RWPE1 (cell line): ENCODE measurements at regions not wholly inside any gene's neighbourhood (a gene's known extent, or its start where the extent isn't known, plus 50 kb on each side); places are given as distances from the start of the nearest gene placed in this dataset.
A peak's percentile ranks its signal among the peaks of the same experiment; 100 is the strongest.

Experiments
- CTCF ChIA-PET: fragments of 350-600 bp; sonication (Branson Sonifier 250); formaldehyde crosslinking; extraction: SDS; loops from one replicate; lab custom pipeline; 2021; lab: Yijun Ruan, JAX
- POLR2A ChIA-PET: fragments of 400-600 bp; formaldehyde crosslinking; extraction: SDS; loops from one replicate; lab custom pipeline; 2020; ENCODE audit warnings: antibody characterized with exemption; ENCODE audit not compliant: low non-redundant PET; lab: Yijun Ruan, JAX
- DNase-seq: peaks from one replicate; pipeline ENCODE4 v3.0.0; 2012; ENCODE audit warnings: low spot score
- H3K27ac ChIP-seq: fragments of 450-650 bp; 2 replicates; pipeline ENCODE4 v1.5.1; 2017
- TF ChIP-seq, protein P1 (sequence below): fragments of 450-650 bp; conservative IDR thresholded peaks from 2 replicates; pipeline ENCODE4 v1.5.1; 2017; ENCODE audit warnings: low read depth, mild to moderate bottlenecking

DNA sequence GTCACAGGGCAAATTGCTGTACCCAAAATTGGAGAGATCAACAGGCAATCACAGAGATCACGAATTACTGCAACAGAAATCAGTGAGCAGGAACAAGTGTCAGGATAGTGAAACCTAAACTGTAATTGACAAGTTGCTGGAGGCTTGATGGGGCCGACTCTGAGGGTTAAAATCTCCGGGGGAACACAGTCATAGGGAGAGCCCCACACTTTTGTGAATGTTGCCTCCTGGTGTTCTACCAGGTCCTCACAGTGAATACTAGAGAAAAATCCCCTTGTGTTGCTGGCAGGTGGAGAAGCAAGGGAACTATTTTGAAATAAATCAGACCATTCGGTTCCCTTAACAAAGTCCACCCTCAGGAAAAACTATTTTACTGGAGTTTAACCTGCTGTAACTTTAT, 697.5 kb upstream of the CBLB start:
- no peak for DNase-seq
- H3K27ac ChIP-seq = no peak overlapping the region
- CTCF ChIA-PET = no interaction called here
- TF ChIP-seq, protein P1, sequence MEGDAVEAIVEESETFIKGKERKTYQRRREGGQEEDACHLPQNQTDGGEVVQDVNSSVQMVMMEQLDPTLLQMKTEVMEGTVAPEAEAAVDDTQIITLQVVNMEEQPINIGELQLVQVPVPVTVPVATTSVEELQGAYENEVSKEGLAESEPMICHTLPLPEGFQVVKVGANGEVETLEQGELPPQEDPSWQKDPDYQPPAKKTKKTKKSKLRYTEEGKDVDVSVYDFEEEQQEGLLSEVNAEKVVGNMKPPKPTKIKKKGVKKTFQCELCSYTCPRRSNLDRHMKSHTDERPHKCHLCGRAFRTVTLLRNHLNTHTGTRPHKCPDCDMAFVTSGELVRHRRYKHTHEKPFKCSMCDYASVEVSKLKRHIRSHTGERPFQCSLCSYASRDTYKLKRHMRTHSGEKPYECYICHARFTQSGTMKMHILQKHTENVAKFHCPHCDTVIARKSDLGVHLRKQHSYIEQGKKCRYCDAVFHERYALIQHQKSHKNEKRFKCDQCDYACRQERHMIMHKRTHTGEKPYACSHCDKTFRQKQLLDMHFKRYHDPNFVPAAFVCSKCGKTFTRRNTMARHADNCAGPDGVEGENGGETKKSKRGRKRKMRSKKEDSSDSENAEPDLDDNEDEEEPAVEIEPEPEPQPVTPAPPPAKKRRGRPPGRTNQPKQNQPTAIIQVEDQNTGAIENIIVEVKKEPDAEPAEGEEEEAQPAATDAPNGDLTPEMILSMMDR = no peak
- POLR2A ChIA-PET = no interaction called here

- CTCF ChIA-PET = no interaction called here
- TF ChIP-seq, protein P1 = no peak
- POLR2A ChIA-PET = no interaction called here
- DNase-seq = no peak
- no peak overlapping the region for H3K27ac ChIP-seq
Measured at GRCh38 chr3:106570426-106570825, 701.6 kb upstream of the CBLB start.

GRCh38 chr3:106573605-106574004, 704.8 kb upstream of the CBLB start:
- ChIA-PET POLR2A (no interaction called here), CTCF (no interaction called here)
- no peak overlapping the region for H3K27ac ChIP-seq
- TF ChIP-seq, protein P1 = no peak
- DNase-seq = no peak

GRCh38 chr3:106575029-106575428, 706.2 kb upstream of the CBLB start:
- TF ChIP-seq, protein P1 = no peak
- DNase-seq = no peak
- H3K27ac ChIP-seq = no peak overlapping the region
- ChIA-PET CTCF (interaction anchor here (0.6 kb wide), 1 partner anchor 20 kb away, joined by 3 read pairs; no protein-coding TSS in a partner anchor), POLR2A (no interaction called here)

DNA sequence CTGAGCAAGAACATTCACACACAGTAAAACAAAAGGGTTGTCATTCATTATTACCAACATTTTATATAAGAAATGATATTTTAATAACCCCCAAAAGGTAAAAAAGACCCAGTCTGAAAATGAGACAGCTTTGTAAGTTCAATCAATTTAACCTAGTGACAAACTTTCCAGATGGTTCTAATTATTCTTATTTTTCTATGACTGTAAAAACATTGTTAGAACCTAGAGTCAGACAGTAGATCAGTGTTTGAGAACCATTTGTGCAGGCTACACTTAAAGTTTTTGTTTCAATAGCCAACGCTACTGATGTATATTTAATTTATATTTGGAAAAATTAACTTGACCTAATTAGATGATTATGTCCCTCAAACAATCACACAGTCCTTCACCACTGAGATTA, 708.4 kb upstream of the CBLB start:
- DNase-seq = no peak
- no peak overlapping the region for H3K27ac ChIP-seq
- TF ChIP-seq, protein P1 = no peak
- CTCF ChIA-PET = no interaction called here
- POLR2A ChIA-PET = no interaction called here

- ChIA-PET POLR2A (no interaction called here), CTCF (interaction anchor here (0.6 kb wide), 1 partner anchor 343 kb away, joined by 3 read pairs; no protein-coding TSS in a partner anchor)
- peak; percentile 12 for DNase-seq
- TF ChIP-seq, protein P1 = no peak
- no peak overlapping the region for H3K27ac ChIP-seq
Measured at GRCh38 chr3:106578911-106579310, 710.1 kb upstream of the CBLB start.
